MM.1S (cell line): ENCODE measurements at regions not wholly inside any gene's neighbourhood (a gene's known extent, or its start where the extent isn't known, plus 50 kb on each side); places are given as distances from the start of the nearest gene placed in this dataset.

ENCODE experiments used
- DNase-seq: peaks from one replicate; pipeline ENCODE4 v3.0.0-alpha.2; 2015
- H2AFZ ChIP-seq: fragments of 300-600 bp; sonication (generic); 2 replicates; pipeline ENCODE4 v1.6.0; 2016; ENCODE audit warnings: antibody characterized with exemption, low read length
- H3F3A ChIP-seq: fragments of 300-600 bp; sonication (generic); 2 replicates; pipeline ENCODE4 v1.6.1; 2016; ENCODE audit warnings: mild to moderate bottlenecking, antibody characterized with exemption, low read length, moderate library complexity, mixed read lengths; ENCODE audit not compliant: insufficient read depth
- H3K27ac ChIP-seq: fragments of 300-600 bp; sonication (generic); 2 replicates; pipeline ENCODE4 v1.5.1; 2016; ENCODE audit warnings: mild to moderate bottlenecking, low read length
- H3K27me3 ChIP-seq: fragments of 300-600 bp; sonication (generic); replicated peaks from 2 replicates; pipeline ENCODE4 v1.6.0; 2016; ENCODE audit warnings: low read length; ENCODE audit not compliant: insufficient read depth
- H3K36me3 ChIP-seq: fragments of 300-600 bp; sonication (generic); replicated peaks from 2 replicates; pipeline ENCODE4 v1.6.1; 2016; ENCODE audit warnings: mild to moderate bottlenecking, low read length, mixed read lengths; ENCODE audit not compliant: insufficient read depth
- H3K4me1 ChIP-seq: fragments of 300-600 bp; sonication (generic); 2 replicates; pipeline ENCODE4 v1.6.1; 2016; ENCODE audit warnings: low read length, mixed read lengths
- H3K4me2 ChIP-seq: fragments of 300-600 bp; sonication (generic); 2 replicates; pipeline ENCODE4 v1.6.0; 2016; ENCODE audit warnings: low read depth, low read length
- H3K4me3 ChIP-seq: fragments of 300-600 bp; sonication (generic); 2 replicates; pipeline ENCODE4 v1.5.1; 2016; ENCODE audit warnings: low read length, mixed read lengths
- H3K79me2 ChIP-seq: fragments of 300-600 bp; sonication (generic); 2 replicates; pipeline ENCODE4 v1.6.1; 2016; ENCODE audit warnings: mixed run types, low read length, mixed read lengths
- H3K9ac ChIP-seq: fragments of 300-600 bp; sonication (generic); 2 replicates; pipeline ENCODE4 v1.6.1; 2016; ENCODE audit warnings: low read length, mixed read lengths
- H3K9me2 ChIP-seq: fragments of 300-600 bp; sonication (generic); replicated peaks from 2 replicates; pipeline ENCODE4 v1.6.1; 2016; ENCODE audit warnings: mild to moderate bottlenecking, low read length, mixed read lengths; ENCODE audit not compliant: insufficient read depth
- H3K9me3 ChIP-seq: fragments of 300-600 bp; sonication (generic); replicated peaks from 2 replicates; pipeline ENCODE4 v1.6.1; 2016; ENCODE audit warnings: mild to moderate bottlenecking, low read length, mixed read lengths; ENCODE audit not compliant: insufficient read depth
- H4K20me1 ChIP-seq: fragments of 300-600 bp; sonication (generic); 2 replicates; pipeline ENCODE4 v1.6.1; 2016; ENCODE audit warnings: mild to moderate bottlenecking, low read length, moderate library complexity, mixed read lengths; ENCODE audit not compliant: insufficient read depth
- CTCF ChIP-seq: fragments of 300-600 bp; sonication (generic); IDR thresholded peaks from 2 replicates; pipeline ENCODE4 v1.5.1; 2016; ENCODE audit warnings: antibody characterized with exemption, low read length, mixed read lengths
- EZH2 ChIP-seq: fragments of 300-600 bp; sonication (generic); optimal IDR thresholded peaks from 2 replicates; pipeline ENCODE3; 2017; ENCODE audit warnings: low read depth, mild to moderate bottlenecking, antibody characterized with exemption, low read length, mixed read lengths
- EZH2phosphoT487 ChIP-seq: fragments of 300-600 bp; sonication (generic); IDR thresholded peaks from 2 replicates; pipeline ENCODE4 v1.6.1; 2018; ENCODE audit warnings: antibody characterized with exemption, low read length

GRCh38 chr7:88396295-88396947, 89.7 kb upstream of the STEAP4 start:
- no peaks in the 10 kb centered on the region for H3K9me3 ChIP-seq
- H3K36me3 ChIP-seq, result no peaks in the 10 kb centered on the region
- no peak overlapping the region for H3K27ac ChIP-seq
- no peaks in the 10 kb centered on the region for H3F3A ChIP-seq
- H3K4me1 ChIP-seq, result 0 out of 2 replicates have a peak, but pooled peaks cover 9% of the 10 kb centered on the region
- no peak overlapping the region for H3K9ac ChIP-seq
- no peak overlapping the region for H3K4me2 ChIP-seq
- no peak for DNase-seq
- H3K79me2 ChIP-seq, result no peaks in the 10 kb centered on the region
- H3K27me3 ChIP-seq, result no peaks in the 10 kb centered on the region
- H3K9me2 ChIP-seq, result no peaks in the 10 kb centered on the region
- TF ChIP-seq EZH2, result no peak
- no peak overlapping the region for H3K4me3 ChIP-seq
- no peaks in the 10 kb centered on the region for H4K20me1 ChIP-seq
- no peak overlapping the region for H2AFZ ChIP-seq

- Histone ChIP-seq H3K36me3 (no peaks in the 10 kb centered on the region), H3K79me2 (no peaks in the 10 kb centered on the region), H2AFZ (no peak overlapping the region), H3K9ac (no peak overlapping the region), H3K9me2 (no peaks in the 10 kb centered on the region), H4K20me1 (no peaks in the 10 kb centered on the region), H3K4me1 (0 out of 2 replicates have a peak, but pooled peaks cover 9% of the 10 kb centered on the region), H3K9me3 (no peaks in the 10 kb centered on the region), H3F3A (no peaks in the 10 kb centered on the region), H3K4me2 (no peak overlapping the region), H3K4me3 (no peak overlapping the region), H3K27ac (no peak overlapping the region), H3K27me3 (no peaks in the 10 kb centered on the region)
- no peak for DNase-seq
- TF ChIP-seq EZH2, result no peak
- TF ChIP-seq CTCF, result no peak
- TF ChIP-seq EZH2phosphoT487, result no peak
Measured at GRCh38 chr7:88395715-88396114, 89.0 kb upstream of the STEAP4 start.

- DNase-seq, result no peak
- Histone ChIP-seq H3K4me2 (no peak overlapping the region), H3K9me3 (no peaks in the 10 kb centered on the region)
Measured at GRCh38 chr7:88391247-88391646, 84.6 kb upstream of the STEAP4 start.

More at GRCh38 chr7:88391247-88391646, 84.6 kb upstream of the STEAP4 start:
- H3F3A ChIP-seq, result no peaks in the 10 kb centered on the region
- no peaks in the 10 kb centered on the region for H3K9me2 ChIP-seq
- H3K4me1 ChIP-seq, result no peaks in the 10 kb centered on the region
- TF ChIP-seq CTCF (no peak), EZH2phosphoT487 (no peak), EZH2 (no peak)
- H3K4me3 ChIP-seq, result no peak overlapping the region
- no peaks in the 10 kb centered on the region for H4K20me1 ChIP-seq
- no peaks in the 10 kb centered on the region for H3K79me2 ChIP-seq
- no peaks in the 10 kb centered on the region for H3K36me3 ChIP-seq
- H3K27ac ChIP-seq, result no peak overlapping the region
- no peak overlapping the region for H2AFZ ChIP-seq
- no peak overlapping the region for H3K9ac ChIP-seq
- H3K27me3 ChIP-seq, result no peaks in the 10 kb centered on the region
